Jurkat, Clone E6-1 (cell line): ENCODE measurements at regions not wholly inside any gene's neighbourhood (a gene's known extent, or its start where the extent isn't known, plus 50 kb on each side); places are given as distances from the start of the nearest gene placed in this dataset.

Source experiments
- DNase-seq: peaks from one replicate; pipeline ENCODE4 v3.0.0-alpha.2; 2011; ENCODE audit warnings: low read depth, low spot score
- H3K4me3 ChIP-seq: 2 replicates; pipeline ENCODE4 v1.5.1; 2011; ENCODE audit warnings: mild to moderate bottlenecking, low read length, control low read depth, moderate library complexity

DNA sequence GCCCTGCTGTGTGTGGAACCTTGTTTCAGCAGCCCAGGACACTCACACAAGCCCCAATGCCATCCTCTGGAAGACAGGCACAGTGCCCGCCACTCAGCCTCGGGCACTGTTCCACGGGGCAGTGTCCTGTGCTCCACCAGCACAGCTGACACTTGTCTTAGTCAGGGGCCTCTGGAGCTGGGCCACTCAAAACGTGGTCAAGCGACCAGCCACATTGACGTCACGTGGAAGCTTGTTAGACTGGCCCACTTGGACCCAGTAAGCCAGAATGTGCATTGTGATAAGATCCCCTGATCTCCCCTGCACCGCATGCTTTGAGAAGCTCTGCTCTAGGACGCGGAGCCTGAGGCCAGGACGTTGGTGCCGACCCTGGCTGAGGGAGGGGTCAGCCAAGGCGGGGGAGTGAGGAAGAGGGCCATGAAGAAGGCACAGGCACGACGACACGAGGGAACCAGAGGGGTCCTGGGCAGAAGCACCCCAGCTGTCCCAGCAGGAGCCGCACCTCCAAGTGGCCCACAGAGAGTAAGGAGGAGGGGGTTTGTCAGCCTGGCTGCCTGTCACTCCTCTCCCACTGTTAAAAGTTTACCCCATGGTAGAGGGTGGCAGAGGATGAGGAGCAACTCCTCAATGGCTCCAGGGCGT is 64.6 kb downstream of the LINC01488 start:
- DNase-seq: no peak
- H3K4me3 ChIP-seq: no peak overlapping the region

DNA sequence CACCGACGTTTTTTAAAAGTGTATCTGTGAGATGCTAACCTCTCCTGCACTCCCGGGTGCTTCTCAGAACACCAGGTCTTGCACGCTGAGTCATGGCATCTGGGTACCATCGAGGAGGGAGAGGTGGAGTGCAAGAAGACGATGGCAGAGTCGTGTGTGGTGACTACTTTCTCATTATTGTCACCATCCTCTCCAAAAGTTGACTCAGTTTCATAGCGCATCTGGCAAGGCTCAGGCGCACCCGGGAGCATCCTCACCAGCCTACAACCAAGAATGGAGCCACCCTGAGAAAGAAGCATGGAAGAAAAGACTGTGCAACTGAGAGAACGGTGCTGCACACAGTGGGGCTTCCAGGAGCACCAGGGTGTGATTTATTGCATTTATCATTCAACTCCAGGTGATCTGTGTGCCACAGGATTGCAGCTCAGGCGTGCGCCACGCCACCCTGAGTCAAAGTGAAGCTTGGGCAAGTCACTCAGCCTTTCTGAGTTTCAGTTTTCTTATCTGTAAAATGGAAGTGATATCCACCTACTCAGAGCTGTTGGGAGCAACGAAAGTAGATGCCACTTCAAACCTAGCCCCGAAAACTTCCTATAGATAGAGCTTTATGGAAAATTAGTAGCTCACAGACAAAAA is 65.4 kb downstream of the LINC01488 start:
- no peak for DNase-seq
- no peak overlapping the region for H3K4me3 ChIP-seq

DNA sequence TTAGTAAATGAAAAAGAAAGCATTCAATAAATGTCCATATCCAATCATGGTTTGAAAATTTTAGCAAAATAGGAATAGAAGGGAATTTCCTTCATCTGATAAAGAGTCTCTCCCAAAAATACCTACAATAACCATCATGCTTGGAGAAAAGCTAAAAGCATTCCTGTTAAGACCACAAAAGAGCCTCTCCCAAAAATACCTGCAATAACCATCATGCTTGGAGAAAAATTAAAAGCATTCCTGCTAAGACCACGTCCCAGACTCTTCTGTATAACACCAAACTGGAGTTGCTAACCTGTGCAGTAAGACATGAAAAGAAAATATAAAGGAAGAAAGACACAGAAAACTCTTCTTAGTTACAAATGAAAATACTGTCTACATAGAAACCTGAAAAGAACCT is 69.4 kb downstream of the LINC01488 start:
- H3K4me3 ChIP-seq: no peak overlapping the region
- no peak for DNase-seq

DNA sequence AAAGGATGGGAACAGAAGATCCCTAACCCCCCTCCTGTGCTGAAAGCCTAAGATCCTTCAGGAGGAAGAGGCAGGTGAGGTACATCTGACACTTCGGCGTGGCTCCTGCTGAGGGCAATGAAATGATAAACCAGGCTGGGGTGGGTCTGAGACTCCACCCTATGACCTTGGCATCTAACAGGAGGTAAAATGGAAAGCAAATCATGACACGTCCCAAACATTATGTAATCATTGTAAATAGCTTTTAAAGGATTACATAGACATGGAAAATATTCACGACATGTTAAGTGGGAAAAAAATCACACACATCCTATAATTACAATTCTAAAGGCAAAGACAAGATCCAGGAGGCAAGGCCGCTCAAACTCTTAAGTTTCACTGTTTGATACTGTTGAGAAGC is 70.5 kb downstream of the LINC01488 start:
- DNase-seq: no peak
- no peak overlapping the region for H3K4me3 ChIP-seq

DNA sequence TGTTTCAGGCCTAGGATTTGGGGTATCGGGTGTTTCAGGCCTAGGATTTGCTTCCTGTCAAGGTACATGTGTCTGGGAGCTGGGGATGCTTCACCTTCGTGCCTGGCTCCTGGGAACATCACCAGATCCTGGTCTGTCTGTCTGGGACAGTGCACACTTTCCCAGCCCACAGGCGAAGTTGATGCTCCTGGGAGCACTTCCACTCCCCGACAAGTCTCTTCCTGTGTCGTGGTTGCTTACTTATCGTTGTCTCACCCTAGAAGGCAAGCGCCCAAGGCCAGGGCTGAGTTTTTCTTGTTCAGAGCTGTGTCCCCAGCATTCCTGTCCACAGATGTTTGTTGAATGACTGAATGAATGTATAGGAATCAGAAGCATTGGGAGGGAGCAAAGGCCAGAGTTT is 71.5 kb downstream of the LINC01488 start:
- no peak for DNase-seq
- no peak overlapping the region for H3K4me3 ChIP-seq

DNA sequence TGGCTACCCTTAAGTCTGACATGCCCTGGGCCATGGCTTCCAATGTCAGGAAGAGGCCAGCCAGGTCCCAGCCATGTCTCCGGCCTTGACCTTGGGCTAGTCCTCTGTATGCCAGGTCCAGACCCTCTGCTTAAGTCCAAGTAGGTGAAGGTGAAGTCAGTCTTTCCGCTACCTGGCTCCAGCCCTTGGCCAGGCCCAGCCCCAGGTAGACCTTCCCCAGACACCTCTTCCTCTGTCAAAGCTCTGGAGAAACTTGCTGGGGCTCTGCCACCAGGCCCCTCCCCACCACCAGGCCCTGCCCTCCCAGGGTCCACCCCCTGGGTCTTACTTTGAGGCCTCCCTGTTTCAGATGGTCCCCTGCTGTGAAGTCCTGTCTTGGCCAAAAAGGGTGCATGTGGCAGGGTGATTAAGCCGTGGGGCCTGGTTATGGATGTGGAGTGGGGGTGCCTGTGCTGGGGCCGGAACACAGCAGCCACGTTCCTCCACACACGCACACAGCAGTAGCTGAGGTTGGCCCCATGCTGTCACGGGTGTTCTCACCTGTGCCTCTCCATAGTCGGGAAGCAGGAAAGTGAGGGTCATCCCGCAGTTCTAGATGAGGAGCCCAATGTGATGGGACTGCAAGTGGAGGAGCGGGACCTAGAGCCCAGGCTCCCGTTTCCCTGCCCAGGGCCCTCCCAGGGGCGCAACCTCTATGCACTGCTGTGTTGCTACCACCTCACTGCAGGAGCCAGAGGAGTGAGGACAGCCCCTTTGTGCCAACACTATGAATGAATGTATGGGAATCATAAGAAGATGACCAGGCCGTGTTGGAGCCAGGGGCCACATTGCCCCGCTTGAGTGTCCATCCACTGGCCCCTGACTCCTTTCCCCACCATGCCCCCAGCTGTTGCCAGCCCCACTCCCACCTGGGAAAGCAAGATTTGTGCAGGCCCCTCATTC is 72.2 kb downstream of the LINC01488 start:
- no peak overlapping the region for H3K4me3 ChIP-seq

DNA sequence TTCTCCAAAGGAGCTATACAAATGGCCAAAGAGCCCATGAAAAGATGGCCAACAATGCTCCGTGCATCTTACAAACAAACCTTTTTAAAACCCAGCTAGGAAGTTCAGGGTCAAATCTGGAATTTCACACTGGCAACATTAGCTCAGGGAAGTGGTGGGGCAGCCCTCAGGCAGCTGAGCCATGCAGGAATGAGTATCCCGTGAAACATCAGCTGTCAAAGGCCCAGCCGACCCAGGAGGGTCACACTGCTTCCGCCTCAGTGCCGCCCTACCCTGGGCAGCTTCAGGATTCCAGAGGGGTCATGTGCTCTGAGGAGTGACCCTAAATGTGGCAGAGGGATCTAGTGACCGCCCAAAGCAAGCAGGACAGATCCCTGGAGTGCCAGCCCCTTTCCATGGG is 73.4 kb downstream of the LINC01488 start:
- no peak overlapping the region for H3K4me3 ChIP-seq
- DNase-seq: no peak

More for the DNA sequence above, 72.2 kb downstream of the LINC01488 start:
- no peak for DNase-seq

DNA sequence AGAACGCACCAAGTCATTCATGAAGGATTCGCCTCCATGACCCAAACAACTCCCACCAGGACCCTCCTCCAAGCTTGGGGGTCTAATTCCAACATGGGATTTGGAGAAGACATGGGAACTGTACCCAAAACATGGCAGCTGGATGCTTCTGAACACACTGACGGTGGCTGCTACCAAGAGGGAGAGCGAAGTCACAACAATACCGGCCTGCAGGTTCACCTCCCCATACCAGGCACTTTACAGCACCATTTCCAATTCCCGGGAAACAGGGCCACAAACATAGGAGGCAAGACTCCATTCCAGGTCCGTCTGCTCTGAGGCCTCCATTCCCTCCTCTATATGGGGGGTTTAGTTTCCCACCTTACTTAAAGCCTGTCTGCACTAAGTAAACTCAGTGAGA is 75.8 kb downstream of the LINC01488 start:
- no peak overlapping the region for H3K4me3 ChIP-seq
- no peak for DNase-seq

DNA sequence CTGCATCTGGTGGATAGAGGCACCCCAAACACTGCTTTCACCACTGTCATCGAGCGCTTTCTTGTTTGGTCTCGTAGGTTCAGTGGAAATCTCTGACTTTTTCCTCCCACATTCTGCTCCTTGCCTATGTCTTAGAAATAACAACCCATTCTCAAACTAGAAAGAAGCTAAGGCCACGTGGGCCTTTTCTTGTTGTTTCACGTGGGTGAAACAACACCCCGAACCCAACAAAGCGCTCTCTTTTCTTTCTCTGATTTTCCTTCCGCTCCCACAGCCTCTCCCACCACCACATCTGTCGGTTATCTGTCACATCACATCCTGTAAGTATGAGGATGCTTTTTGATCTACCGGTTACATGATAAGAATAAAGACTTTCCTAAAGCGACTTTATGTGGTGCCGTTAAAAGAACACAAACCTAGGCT is 77.1 kb downstream of the LINC01488 start:
- peak; percentile 95 for DNase-seq
- no peak overlapping the region for H3K4me3 ChIP-seq

DNA sequence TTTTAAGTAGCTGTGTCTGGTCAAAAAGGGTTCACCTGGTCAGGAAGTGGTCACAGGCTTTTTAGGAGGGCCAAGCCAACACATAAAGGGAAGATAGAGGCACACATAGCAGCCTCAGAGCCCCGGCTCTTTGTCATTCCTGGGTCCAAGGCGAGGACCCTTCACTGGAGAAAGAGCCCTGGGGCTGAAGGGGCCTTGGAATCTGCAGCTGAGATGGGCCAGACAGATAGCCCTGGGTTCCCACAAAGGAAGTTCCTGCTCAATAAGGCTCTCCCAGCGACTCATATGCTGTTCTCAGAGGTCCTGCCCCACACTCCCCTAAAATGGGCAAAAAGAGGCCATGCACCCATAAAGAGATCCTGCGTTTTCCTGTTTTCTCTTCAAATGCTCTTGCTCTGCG is 77.7 kb downstream of the LINC01488 start:
- DNase-seq: no peak
- H3K4me3 ChIP-seq: no peak overlapping the region

DNA sequence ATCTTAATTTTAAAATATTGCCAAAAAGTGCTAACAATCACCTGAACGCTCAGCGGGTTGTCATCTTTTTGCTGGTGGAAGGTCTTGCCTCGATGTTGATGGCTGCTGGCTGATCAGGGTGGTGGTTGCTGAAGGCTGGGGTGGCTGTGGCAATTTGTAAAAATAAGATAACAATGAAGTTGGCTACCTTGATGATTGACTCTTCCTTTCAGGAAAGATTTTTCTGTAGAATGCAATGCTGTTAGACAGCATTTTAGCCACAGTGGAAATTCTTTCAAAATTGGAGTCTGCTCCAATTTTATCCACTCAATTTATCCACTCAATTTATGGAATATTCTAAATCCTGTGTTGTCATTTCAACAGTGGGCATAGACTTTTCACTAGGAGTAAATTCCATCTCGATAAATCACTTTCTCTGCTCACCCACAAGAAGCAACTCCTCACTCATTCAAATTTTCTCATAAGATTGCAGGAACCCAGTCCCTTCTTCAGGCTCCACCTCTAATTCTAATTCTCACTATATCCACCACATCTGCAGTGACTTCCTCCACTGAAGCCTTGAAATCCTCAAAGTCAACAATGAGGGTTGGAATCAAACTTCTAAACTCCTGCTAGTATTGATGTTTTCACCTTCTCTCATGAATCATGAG is 78.8 kb downstream of the LINC01488 start:
- no peak for DNase-seq
- H3K4me3 ChIP-seq: no peak overlapping the region

DNA sequence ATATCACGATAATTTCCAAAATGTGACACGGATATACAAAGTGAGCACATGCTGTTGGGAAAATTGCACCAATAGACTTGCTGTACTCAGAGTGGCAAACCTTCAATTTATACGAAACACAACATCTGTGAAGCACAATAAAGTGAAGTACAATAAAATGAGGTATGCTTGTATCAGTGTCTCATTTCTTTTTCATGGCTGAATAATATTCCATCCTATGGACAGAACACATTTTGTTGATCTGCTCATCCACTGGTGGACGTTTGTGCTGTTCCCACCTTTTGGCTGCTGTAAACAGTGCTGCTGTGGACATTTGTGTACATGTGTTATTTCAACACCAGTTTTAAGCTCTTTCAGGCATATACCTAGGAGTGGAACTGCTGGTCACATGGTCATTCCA is 78.7 kb upstream of the CCND1 start:
- no peak for DNase-seq
- H3K4me3 ChIP-seq: no peak overlapping the region

DNA sequence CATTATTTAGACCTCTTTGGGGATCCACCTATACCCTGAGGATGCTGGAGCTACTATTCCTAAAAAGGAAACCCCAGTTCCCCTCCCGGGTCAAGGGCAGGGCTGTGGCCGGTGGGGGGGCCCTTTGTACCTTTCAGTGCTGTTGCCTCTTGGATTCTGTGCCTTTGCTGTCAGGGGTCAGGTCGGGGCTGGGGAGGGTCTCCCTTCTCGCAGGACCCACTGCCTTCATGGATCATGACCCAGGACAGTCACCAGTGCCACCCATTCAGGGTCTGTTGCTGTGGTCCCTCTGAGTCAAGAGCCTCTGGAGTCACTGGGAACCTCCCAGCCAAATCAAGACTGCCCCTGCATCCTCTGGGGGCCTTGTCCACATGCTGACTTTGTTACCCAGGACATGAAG is 78.1 kb upstream of the CCND1 start:
- DNase-seq: no peak
- no peak overlapping the region for H3K4me3 ChIP-seq

DNA sequence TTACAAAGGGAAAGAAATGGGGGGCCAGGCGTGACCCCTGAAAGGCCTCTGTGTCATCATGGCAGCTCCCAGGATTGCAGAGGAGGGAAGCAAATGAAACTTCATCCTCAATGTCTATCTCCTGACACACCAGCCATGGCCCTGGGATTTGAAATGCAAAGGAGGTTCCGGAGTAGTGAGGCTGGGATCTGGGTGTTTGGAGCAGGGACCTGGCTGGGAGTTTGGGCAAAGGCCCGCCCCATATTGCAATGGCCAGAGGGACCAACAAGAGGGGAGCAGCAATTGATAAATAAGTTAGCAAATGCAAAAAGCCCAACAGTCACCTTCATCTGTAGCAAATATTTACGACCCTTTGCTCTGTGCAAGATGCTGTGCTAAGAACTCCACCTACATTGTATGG is 77.7 kb upstream of the CCND1 start:
- DNase-seq: no peak
- H3K4me3 ChIP-seq: no peak overlapping the region

DNA sequence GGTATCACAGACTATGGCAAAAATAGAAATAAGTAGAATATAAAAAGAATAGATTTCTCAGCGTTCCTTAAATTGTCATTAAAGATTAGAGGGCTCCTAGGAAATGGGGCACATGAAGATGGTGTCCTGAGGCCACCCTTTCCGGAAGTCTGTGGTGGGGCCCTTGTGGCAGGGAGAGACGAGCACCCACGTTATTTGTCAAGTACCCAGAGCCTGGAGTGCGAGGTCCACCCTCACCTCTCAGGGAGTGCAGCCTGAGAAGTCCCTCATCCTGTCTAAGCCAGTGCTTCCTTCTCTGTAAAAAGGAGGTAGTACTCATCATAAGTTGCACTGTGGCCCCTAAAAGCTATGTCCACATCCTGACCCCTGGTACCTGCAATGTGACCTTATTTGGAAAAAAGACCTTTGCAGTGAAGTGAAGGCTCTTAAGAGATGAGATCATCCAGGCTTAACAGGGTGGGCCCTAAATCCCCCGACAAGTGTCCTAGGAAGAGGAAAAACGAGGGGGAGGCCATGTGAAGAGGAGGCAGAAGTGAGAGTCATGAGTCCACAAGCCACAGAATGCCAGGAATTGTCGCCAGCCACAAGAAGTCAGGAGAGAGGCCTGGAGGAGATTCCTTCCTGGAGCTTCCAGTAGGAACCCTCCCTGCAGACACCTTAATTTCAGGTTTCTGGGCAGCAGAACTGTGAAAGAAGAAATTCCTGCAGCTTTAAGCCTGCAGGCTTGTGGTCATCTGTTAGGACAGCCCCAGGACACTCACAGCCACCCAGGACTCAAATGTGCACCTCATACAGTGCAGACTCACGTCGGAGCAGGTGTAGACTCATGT is 76.8 kb upstream of the CCND1 start:
- H3K4me3 ChIP-seq: no peak overlapping the region
- DNase-seq: no peak

DNA sequence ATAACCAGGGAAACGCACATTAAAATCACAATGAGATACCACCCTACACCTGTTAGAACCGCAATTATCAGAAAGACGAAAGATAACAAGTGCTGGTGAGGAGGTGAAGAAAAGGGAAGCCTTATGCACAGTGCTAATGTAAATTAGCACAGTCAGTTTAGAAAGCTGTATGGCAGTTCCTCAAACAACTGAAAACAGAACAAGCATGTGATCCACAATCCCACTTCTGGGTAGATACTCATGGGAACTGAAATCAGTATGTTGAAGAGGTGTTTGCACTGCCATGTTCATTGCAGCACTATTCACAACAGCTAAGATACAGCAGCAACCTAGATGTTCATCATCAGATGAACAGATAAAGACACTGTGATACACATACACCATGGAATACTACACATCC is 75.0 kb upstream of the CCND1 start:
- no peak overlapping the region for H3K4me3 ChIP-seq
- DNase-seq: no peak

DNA sequence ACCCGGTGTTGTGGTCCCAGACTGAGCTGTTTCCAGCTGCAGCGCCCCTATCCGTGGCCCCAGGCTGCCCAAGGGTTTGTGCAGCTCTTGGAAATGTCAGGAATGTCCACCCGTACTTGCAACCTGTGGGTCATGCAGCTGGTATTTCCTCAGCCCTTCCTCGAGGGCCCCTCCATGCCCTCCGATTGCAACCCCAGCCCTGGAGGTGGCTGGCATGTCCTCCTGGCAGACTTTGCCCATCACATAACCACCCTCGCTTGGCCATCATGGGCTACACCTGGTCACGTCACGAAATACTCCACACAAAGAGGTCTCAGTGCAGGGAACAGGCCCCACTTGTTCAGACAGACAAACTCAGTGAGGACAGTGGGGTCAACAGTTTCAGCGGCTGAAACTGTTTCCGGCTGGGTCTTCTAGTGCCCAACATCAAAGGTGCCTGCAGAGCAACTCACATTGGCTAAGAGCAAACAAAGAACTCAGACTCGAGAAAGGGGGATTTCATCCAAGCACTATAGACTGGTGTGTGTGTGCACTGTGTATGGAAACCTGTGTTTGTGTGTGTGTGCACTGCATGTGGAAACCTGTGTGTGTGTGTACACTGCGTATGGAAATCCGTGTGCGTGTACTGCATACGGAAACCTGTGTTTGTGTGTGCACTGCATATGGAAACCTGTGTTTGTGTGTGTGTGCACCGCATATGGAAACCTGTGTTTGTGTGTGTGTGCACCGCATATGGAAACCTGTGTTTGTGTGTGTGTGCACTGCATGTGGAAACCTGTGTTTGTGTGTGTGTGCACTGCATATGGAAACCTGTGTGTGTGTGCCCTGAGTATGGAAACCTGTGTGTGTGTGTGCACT is 72.8 kb upstream of the CCND1 start:
- no peak overlapping the region for H3K4me3 ChIP-seq
- DNase-seq: no peak

DNA sequence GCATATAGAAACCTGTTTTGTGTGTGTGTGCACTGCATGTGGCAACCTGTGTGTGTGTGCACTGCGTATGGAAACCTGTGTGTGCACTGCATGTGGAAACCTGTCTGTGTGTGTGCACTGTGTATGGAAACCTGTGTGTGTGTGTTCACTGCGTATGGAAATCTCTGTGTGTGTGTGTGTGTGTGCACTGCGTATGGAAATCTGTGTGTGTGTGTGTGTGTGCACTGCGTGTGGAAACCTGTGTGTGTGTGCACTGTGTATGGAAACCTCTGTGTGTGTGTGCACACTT is 72.2 kb upstream of the CCND1 start:
- no peak for DNase-seq
- H3K4me3 ChIP-seq: no peak overlapping the region
